Naive B cell (primary cell): ENCODE measurements at regions not wholly inside any gene's neighbourhood (a gene's known extent, or its start where the extent isn't known, plus 50 kb on each side); places are given as distances from the start of the nearest gene placed in this dataset.

Experiments used
- ATAC-seq, 2 donors: fragments of 150-1000 bp; cut with Tn5 transposase; 2 replicates each; pipeline ENCODE4 v1.10.0; 2021; ENCODE audit warnings: low read depth in 2 of 2, mild to moderate bottlenecking in 2 of 2, moderate library complexity in 2 of 2
- DNase-seq: peaks from one replicate; pipeline ENCODE4 v3.0.0; 2022
- H3K27ac Mint-ChIP-seq, 6 donors: one replicate each; pipeline ENCODE4 v1.8.0; 2020 to 2022; ENCODE audit warnings: mild to moderate bottlenecking in 6 of 6, mixed read lengths in 6 of 6, moderate library complexity in 5 of 6, inconsistent platforms in 2 of 6
- H3K27me3 Mint-ChIP-seq, 3 donors: one replicate each; pipeline ENCODE4 v1.8.0; 2021 to 2022; ENCODE audit warnings: mixed read lengths in 3 of 3, mild to moderate bottlenecking in 1 of 3
- H3K36me3 Mint-ChIP-seq, 2 donors: one replicate each; pipeline ENCODE4 v1.8.0; 2020 to 2022; ENCODE audit warnings: mixed read lengths in 2 of 2, inconsistent platforms in 1 of 2, mild to moderate bottlenecking in 1 of 2
- H3K4me1 Mint-ChIP-seq, 3 donors: one replicate each; pipeline ENCODE4 v1.8.0; 2020 to 2022; ENCODE audit warnings: mixed read lengths in 3 of 3, inconsistent platforms in 1 of 3, mild to moderate bottlenecking in 1 of 3, moderate library complexity in 1 of 3
- H3K4me3 Mint-ChIP-seq, 8 donors: one replicate each; pipeline ENCODE4 v1.8.0; 2020 to 2022; ENCODE audit warnings: mild to moderate bottlenecking in 8 of 8, mixed read lengths in 8 of 8, moderate library complexity in 8 of 8, inconsistent platforms in 2 of 8
- H3K9me3 Mint-ChIP-seq, 7 donors: one replicate each; pipeline ENCODE4 v1.8.0; 2020 to 2022; ENCODE audit warnings: mixed read lengths in 7 of 7, mild to moderate bottlenecking in 5 of 7, inconsistent platforms in 2 of 7, moderate library complexity in 1 of 7

GRCh38 chr10:56091872-56092271 is 269.2 kb downstream of the ZWINT start:
- H3K4me1 Mint-ChIP-seq: no peaks in the 10 kb centered on the region
- DNase-seq (no peak), ATAC-seq (no peak)
- H3K27me3 Mint-ChIP-seq: no peaks in the 10 kb centered on the region
- peaks cover 5 to 17% (median 12%) of the 10 kb centered on the region in 7 donors for H3K9me3 Mint-ChIP-seq
- H3K36me3 Mint-ChIP-seq: no peaks in the 10 kb centered on the region
- H3K27ac Mint-ChIP-seq: peak overlapping the region in 1 of 6 donors; percentile 15
- no peak overlapping the region for H3K4me3 Mint-ChIP-seq

- no peak overlapping the region for H3K27ac Mint-ChIP-seq
- peaks cover 5 to 17% (median 12%) of the 10 kb centered on the region in 7 donors for H3K9me3 Mint-ChIP-seq
- ATAC-seq (no peak), DNase-seq (no peak)
- H3K27me3 Mint-ChIP-seq: no peaks in the 10 kb centered on the region
- no peaks in the 10 kb centered on the region for H3K4me1 Mint-ChIP-seq
- no peaks in the 10 kb centered on the region for H3K36me3 Mint-ChIP-seq
- H3K4me3 Mint-ChIP-seq: no peak overlapping the region
These were observed 270.0 kb downstream of the ZWINT start for GRCh38 chr10:56090914-56091540.

GRCh38 chr10:56085406-56086122 is 275.5 kb downstream of the ZWINT start:
- DNase-seq (no peak), ATAC-seq (no peak)
- H3K4me1 Mint-ChIP-seq: no peaks in the 10 kb centered on the region
- H3K36me3 Mint-ChIP-seq: no peaks in the 10 kb centered on the region
- H3K4me3 Mint-ChIP-seq: no peak overlapping the region
- peaks cover 5 to 19% (median 12%) of the 10 kb centered on the region in 7 donors for H3K9me3 Mint-ChIP-seq
- no peak overlapping the region for H3K27ac Mint-ChIP-seq
- H3K27me3 Mint-ChIP-seq: no peaks in the 10 kb centered on the region

GRCh38 chr10:56082169-56082568 is 278.9 kb downstream of the ZWINT start:
- no peak overlapping the region for H3K27ac Mint-ChIP-seq
- H3K36me3 Mint-ChIP-seq: no peaks in the 10 kb centered on the region
- H3K27me3 Mint-ChIP-seq: no peaks in the 10 kb centered on the region
- H3K9me3 Mint-ChIP-seq: peaks cover 0 to 22% (median 6%) of the 10 kb centered on the region in 7 donors
- ATAC-seq: no peak
- no peaks in the 10 kb centered on the region for H3K4me1 Mint-ChIP-seq
- H3K4me3 Mint-ChIP-seq: no peak overlapping the region
- DNase-seq: no peak

- Mint-ChIP-seq H3K4me3 (no peak overlapping the region), H3K27ac (no peak overlapping the region), H3K27me3 (no peaks in the 10 kb centered on the region), H3K36me3 (no peaks in the 10 kb centered on the region), H3K9me3 (peaks cover 0 to 15% (median 7%) of the 10 kb centered on the region in 7 donors), H3K4me1 (no peaks in the 10 kb centered on the region)
- DNase-seq (no peak), ATAC-seq (no peak)
These were observed 292.4 kb downstream of the ZWINT start for GRCh38 chr10:56068473-56069263.

GRCh38 chr10:56068040-56068439 is 293.0 kb downstream of the ZWINT start:
- Mint-ChIP-seq H3K36me3 (no peaks in the 10 kb centered on the region), H3K27ac (no peak overlapping the region), H3K4me1 (no peaks in the 10 kb centered on the region), H3K4me3 (no peak overlapping the region), H3K27me3 (no peaks in the 10 kb centered on the region), H3K9me3 (peaks cover 0 to 15% (median 7%) of the 10 kb centered on the region in 7 donors)
- DNase-seq (no peak), ATAC-seq (no peak)

GRCh38 chr10:56063642-56064041 is 297.4 kb downstream of the ZWINT start:
- Mint-ChIP-seq H3K9me3 (peaks cover 0 to 13% (median 9%) of the 10 kb centered on the region in 7 donors), H3K27ac (no peak overlapping the region), H3K4me1 (no peaks in the 10 kb centered on the region), H3K27me3 (no peaks in the 10 kb centered on the region), H3K36me3 (no peaks in the 10 kb centered on the region), H3K4me3 (no peak overlapping the region)
- ATAC-seq: no peak
- no peak for DNase-seq

GRCh38 chr10:56057860-56058259 is 303.2 kb downstream of the ZWINT start:
- Mint-ChIP-seq H3K4me1 (no peaks in the 10 kb centered on the region), H3K36me3 (no peaks in the 10 kb centered on the region), H3K27me3 (no peaks in the 10 kb centered on the region), H3K9me3 (peaks cover 0 to 8% (median 4%) of the 10 kb centered on the region in 7 donors), H3K27ac (no peak overlapping the region), H3K4me3 (no peak overlapping the region)
- DNase-seq (no peak), ATAC-seq (no peak)

- Mint-ChIP-seq H3K36me3 (no peaks in the 10 kb centered on the region), H3K27ac (no peak overlapping the region), H3K27me3 (no peaks in the 10 kb centered on the region), H3K4me3 (no peak overlapping the region), H3K9me3 (peaks cover 0 to 5% (median 0%) of the 10 kb centered on the region in 7 donors), H3K4me1 (no peaks in the 10 kb centered on the region)
- ATAC-seq: no peak
- no peak for DNase-seq
These were observed 325.6 kb downstream of the ZWINT start for GRCh38 chr10:56035489-56035888.

- Mint-ChIP-seq H3K9me3 (no peaks in the 10 kb centered on the region), H3K4me3 (no peak overlapping the region), H3K4me1 (no peaks in the 10 kb centered on the region), H3K27me3 (no peaks in the 10 kb centered on the region), H3K36me3 (no peaks in the 10 kb centered on the region), H3K27ac (no peak overlapping the region)
- no peak for ATAC-seq
- no peak for DNase-seq
These were observed 332.5 kb downstream of the ZWINT start for GRCh38 chr10:56028298-56029132.

- peaks cover 0 to 6% (median 2%) of the 10 kb centered on the region in 7 donors for H3K9me3 Mint-ChIP-seq
- no peak overlapping the region for H3K4me3 Mint-ChIP-seq
- no peaks in the 10 kb centered on the region for H3K36me3 Mint-ChIP-seq
- DNase-seq: no peak
- no peaks in the 10 kb centered on the region for H3K4me1 Mint-ChIP-seq
- no peaks in the 10 kb centered on the region for H3K27me3 Mint-ChIP-seq
- no peak overlapping the region for H3K27ac Mint-ChIP-seq
- ATAC-seq: no peak
These were observed 349.0 kb downstream of the ZWINT start for GRCh38 chr10:56012101-56012500.

- H3K36me3 Mint-ChIP-seq: no peaks in the 10 kb centered on the region
- peaks cover 0 to 7% (median 0%) of the 10 kb centered on the region in 7 donors for H3K9me3 Mint-ChIP-seq
These were observed 357.5 kb downstream of the ZWINT start for GRCh38 chr10:56003555-56003954.

GRCh38 chr10:55989188-55989587 is 371.9 kb downstream of the ZWINT start:
- DNase-seq (no peak), ATAC-seq (no peak)
- peaks cover 0 to 2% (median 0%) of the 10 kb centered on the region in 7 donors for H3K9me3 Mint-ChIP-seq
- H3K27ac Mint-ChIP-seq: no peak overlapping the region
- H3K36me3 Mint-ChIP-seq: no peaks in the 10 kb centered on the region
- H3K4me3 Mint-ChIP-seq: no peak overlapping the region
- no peaks in the 10 kb centered on the region for H3K4me1 Mint-ChIP-seq
- no peaks in the 10 kb centered on the region for H3K27me3 Mint-ChIP-seq

More at GRCh38 chr10:56003555-56003954, 357.5 kb downstream of the ZWINT start:
- no peak overlapping the region for H3K27ac Mint-ChIP-seq
- no peak for ATAC-seq
- no peaks in the 10 kb centered on the region for H3K27me3 Mint-ChIP-seq
- H3K4me3 Mint-ChIP-seq: no peak overlapping the region
- no peaks in the 10 kb centered on the region for H3K4me1 Mint-ChIP-seq
- no peak for DNase-seq
